HEK293 (cell line): ENCODE measurements at regions not wholly inside any gene's neighbourhood (a gene's known extent, or its start where the extent isn't known, plus 50 kb on each side); places are given as distances from the start of the nearest gene placed in this dataset.

ENCODE experiments used
- CTCF ChIA-PET: fragments of 350-600 bp; formaldehyde crosslinking; extraction: SDS; loops from one replicate; lab custom pipeline; 2021; ENCODE audit warnings: antibody characterized with exemption; lab: Yijun Ruan, JAX
- POLR2A ChIA-PET: fragments of 300-600 bp; formaldehyde crosslinking; extraction: SDS; loops from one replicate; lab custom pipeline; 2020; ENCODE audit warnings: antibody characterized with exemption, inconsistent platforms; lab: Yijun Ruan, JAX
- H3K27ac ChIP-seq: fragments of 200-500 bp; sonication (Bioruptor generic); 2 replicates; pipeline ENCODE4 v1.5.1; 2014; ENCODE audit warnings: low read depth, low read length, control low read depth, inconsistent platforms; ENCODE audit errors: extremely low read depth
- H3K36me3 ChIP-seq, 2 experiments: fragments of 200-500 bp in 1 of 2; sonication (Bioruptor generic) in 1 of 2; 1 replicate in 1 of 2; 2 replicates in 1 of 2; pipeline ENCODE4 v1.5.1; 2014 to 2017; ENCODE audit warnings: inconsistent platforms in 2 of 2, low read length in 2 of 2; ENCODE audit not compliant: control insufficient read depth in 2 of 2, insufficient read depth in 1 of 2
- H3K4me1 ChIP-seq: fragments of 200-500 bp; sonication (Bioruptor generic); 2 replicates; pipeline ENCODE4 v1.5.1; 2014; ENCODE audit warnings: mild to moderate bottlenecking, low read length, inconsistent platforms; ENCODE audit not compliant: control insufficient read depth, insufficient read depth
- H3K4me3 ChIP-seq: 2 replicates; pipeline ENCODE4 v1.5.1; 2011; ENCODE audit warnings: low read depth, mild to moderate bottlenecking, control low read depth, low read length, moderate library complexity
- H3K9me3 ChIP-seq: fragments of 200-500 bp; sonication (Bioruptor generic); 2 replicates; pipeline ENCODE4 v1.5.1; 2014; ENCODE audit warnings: low read depth, low read length, inconsistent platforms; ENCODE audit not compliant: control insufficient read depth, insufficient read depth
- ATF2 ChIP-seq: fragments of 450-650 bp; formaldehyde crosslinking; IDR thresholded peaks from 2 replicates; pipeline ENCODE4 v1.5.1; 2016; ENCODE audit warnings: missing biosample characterization, missing genetic modification characterization, low read depth
- HOXC10 ChIP-seq: sonication (generic); formaldehyde crosslinking; IDR thresholded peaks from 2 replicates; pipeline ENCODE4 v1.8.1; 2023; ENCODE audit warnings: mild to moderate bottlenecking, missing genetic modification reagents
- INSM2 ChIP-seq: fragments of 450-650 bp; formaldehyde crosslinking; IDR thresholded peaks from 2 replicates; pipeline ENCODE4 v1.5.1; 2016; ENCODE audit warnings: missing biosample characterization, missing genetic modification characterization
- OVOL3 ChIP-seq: fragments of 450-650 bp; formaldehyde crosslinking; IDR thresholded peaks from 2 replicates; pipeline ENCODE4 v1.5.1; 2016; ENCODE audit warnings: missing biosample characterization, missing genetic modification characterization
- PRDM6 ChIP-seq: fragments of 450-650 bp; formaldehyde crosslinking; IDR thresholded peaks from 2 replicates; pipeline ENCODE4 v1.5.1; 2017; ENCODE audit warnings: missing biosample characterization, missing genetic modification characterization
- SCRT1 ChIP-seq: fragments of 450-650 bp; formaldehyde crosslinking; IDR thresholded peaks from 2 replicates; pipeline ENCODE4 v1.5.1; 2016; ENCODE audit warnings: missing biosample characterization, missing genetic modification characterization, borderline replicate concordance
- SP7 ChIP-seq: fragments of 450-650 bp; formaldehyde crosslinking; IDR thresholded peaks from 2 replicates; pipeline ENCODE4 v1.5.1; 2016; ENCODE audit warnings: missing biosample characterization, missing genetic modification characterization
- TRIM28 ChIP-seq: IDR thresholded peaks from 2 replicates; pipeline ENCODE4 v1.6.1; 2011; ENCODE audit warnings: low read length, control low read depth, borderline replicate concordance
- ZBTB6 ChIP-seq: fragments of 450-650 bp; formaldehyde crosslinking; IDR thresholded peaks from 2 replicates; pipeline ENCODE4 v1.5.1; 2017; ENCODE audit warnings: missing biosample characterization, missing genetic modification characterization
- ZNF157 ChIP-seq: fragments of 450-650 bp; formaldehyde crosslinking; IDR thresholded peaks from 2 replicates; pipeline ENCODE4 v1.5.1; 2016; ENCODE audit warnings: missing biosample characterization, missing genetic modification characterization
- ZNF2 ChIP-seq: fragments of 450-650 bp; formaldehyde crosslinking; IDR thresholded peaks from 2 replicates; pipeline ENCODE4 v1.5.1; 2016; ENCODE audit warnings: missing biosample characterization, missing genetic modification characterization
- ZNF223 ChIP-seq: fragments of 450-650 bp; formaldehyde crosslinking; IDR thresholded peaks from 2 replicates; pipeline ENCODE4 v1.5.1; 2016; ENCODE audit warnings: missing biosample characterization, missing genetic modification characterization
- ZNF311 ChIP-seq: fragments of 450-650 bp; formaldehyde crosslinking; IDR thresholded peaks from 2 replicates; pipeline ENCODE4 v1.5.1; 2017; ENCODE audit warnings: missing biosample characterization, missing genetic modification characterization, borderline replicate concordance
- ZNF529 ChIP-seq: fragments of 450-650 bp; formaldehyde crosslinking; IDR thresholded peaks from 2 replicates; pipeline ENCODE4 v1.5.1; 2017; ENCODE audit warnings: missing genetic modification characterization, missing biosample characterization; ENCODE audit not compliant: insufficient replicate concordance
- ZNF623 ChIP-seq: fragments of 450-650 bp; formaldehyde crosslinking; IDR thresholded peaks from 2 replicates; pipeline ENCODE4 v1.5.1; 2016; ENCODE audit warnings: missing biosample characterization, missing genetic modification characterization
- ZNF670 ChIP-seq: fragments of 450-650 bp; formaldehyde crosslinking; IDR thresholded peaks from 2 replicates; pipeline ENCODE4 v1.5.1; 2016; ENCODE audit warnings: missing biosample characterization, missing genetic modification characterization, low read depth
- ZNF776 ChIP-seq: fragments of 450-650 bp; formaldehyde crosslinking; IDR thresholded peaks from 2 replicates; pipeline ENCODE4 v1.5.0; 2017; ENCODE audit warnings: missing biosample characterization, missing genetic modification characterization, borderline replicate concordance
- TF ChIP-seq, protein P1 (sequence below): fragments of 450-650 bp; formaldehyde crosslinking; IDR thresholded peaks from 2 replicates; pipeline ENCODE4 v1.5.1; 2016; ENCODE audit warnings: missing biosample characterization, missing genetic modification characterization, low read depth

GRCh38 chr1:29945426-29945825 lies 709.1 kb downstream of the PTPRU start:
- no peak for TF ChIP-seq ZBTB6 (tag by site-specific recombination)
- no peak for TF ChIP-seq ATF2 (tag by site-specific recombination)
- TF ChIP-seq ZNF623: no peak
- no peak for TF ChIP-seq ZNF670 (tag by site-specific recombination)
- TF ChIP-seq PRDM6: no peak
- no peak for TF ChIP-seq ZNF311 (tag by site-specific recombination)
- no peak for TF ChIP-seq SP7 (tag by site-specific recombination)
- TF ChIP-seq ZNF529 (tag by site-specific recombination): no peak
- TF ChIP-seq ZNF223 (tag by site-specific recombination): no peak
- no peak for TF ChIP-seq SCRT1
- no peak for TF ChIP-seq ZNF776 (tag by site-specific recombination)
- TF ChIP-seq, protein P1, sequence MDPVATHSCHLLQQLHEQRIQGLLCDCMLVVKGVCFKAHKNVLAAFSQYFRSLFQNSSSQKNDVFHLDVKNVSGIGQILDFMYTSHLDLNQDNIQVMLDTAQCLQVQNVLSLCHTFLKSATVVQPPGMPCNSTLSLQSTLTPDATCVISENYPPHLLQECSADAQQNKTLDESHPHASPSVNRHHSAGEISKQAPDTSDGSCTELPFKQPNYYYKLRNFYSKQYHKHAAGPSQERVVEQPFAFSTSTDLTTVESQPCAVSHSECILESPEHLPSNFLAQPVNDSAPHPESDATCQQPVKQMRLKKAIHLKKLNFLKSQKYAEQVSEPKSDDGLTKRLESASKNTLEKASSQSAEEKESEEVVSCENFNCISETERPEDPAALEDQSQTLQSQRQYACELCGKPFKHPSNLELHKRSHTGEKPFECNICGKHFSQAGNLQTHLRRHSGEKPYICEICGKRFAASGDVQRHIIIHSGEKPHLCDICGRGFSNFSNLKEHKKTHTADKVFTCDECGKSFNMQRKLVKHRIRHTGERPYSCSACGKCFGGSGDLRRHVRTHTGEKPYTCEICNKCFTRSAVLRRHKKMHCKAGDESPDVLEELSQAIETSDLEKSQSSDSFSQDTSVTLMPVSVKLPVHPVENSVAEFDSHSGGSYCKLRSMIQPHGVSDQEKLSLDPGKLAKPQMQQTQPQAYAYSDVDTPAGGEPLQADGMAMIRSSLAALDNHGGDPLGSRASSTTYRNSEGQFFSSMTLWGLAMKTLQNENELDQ (tag by site-specific recombination): no peak
- TF ChIP-seq OVOL3: no peak
- TF ChIP-seq HOXC10 (CRISPR knock-in tag): no peak
- TF ChIP-seq INSM2 (tag by site-specific recombination): no peak
- TF ChIP-seq TRIM28: no peak
- TF ChIP-seq ZNF157 (tag by site-specific recombination): no peak
- no peak for TF ChIP-seq ZNF2 (tag by site-specific recombination)
- TF ChIP-seq, all 188 proteins: peak for 0
- CTCF ChIA-PET: interaction anchor here (0.6 kb wide), 1 partner anchor 983 kb away, joined by 3 read pairs; no protein-coding TSS in a partner anchor
- POLR2A ChIA-PET: no interaction called here
- Histone ChIP-seq H3K27ac (no peak overlapping the region), H3K9me3 (no peaks in the 10 kb centered on the region), H3K4me1 (no peaks in the 10 kb centered on the region), H3K4me3 (no peak overlapping the region), H3K36me3 (no peaks in the 10 kb centered on the region)
